HEK293T (cell line): ENCODE measurements at regions not wholly inside any gene's neighbourhood (a gene's known extent, or its start where the extent isn't known, plus 50 kb on each side); places are given as distances from the start of the nearest gene placed in this dataset.

Experiments used
- BHLHE40 ChIP-seq: fragments of 450-650 bp; IDR thresholded peaks from 2 replicates; pipeline ENCODE4 v1.6.1; 2016; ENCODE audit warnings: mild to moderate bottlenecking, moderate library complexity, borderline replicate concordance
- FOXK2 ChIP-seq: fragments of 450-650 bp; IDR thresholded peaks from 2 replicates; pipeline ENCODE4 v1.6.1; 2016; ENCODE audit warnings: mild to moderate bottlenecking
- LEF1 ChIP-seq: fragments of 450-650 bp; IDR thresholded peaks from 2 replicates; pipeline ENCODE4 v1.6.1; 2017; ENCODE audit warnings: mild to moderate bottlenecking, borderline replicate concordance
- SP1 ChIP-seq: fragments of 450-650 bp; IDR thresholded peaks from 2 replicates; pipeline ENCODE4 v1.6.1; 2017

- TF ChIP-seq BHLHE40 (no peak), FOXK2 (no peak), SP1 (no peak), LEF1 (no peak)
These were observed 1188.8 kb upstream of the CADM2 start for GRCh38 chr3:83769791-83770663.
